ENCODE measurements at regions not wholly inside any gene's neighbourhood (a gene's known extent, or its start where the extent isn't known, plus 50 kb on each side); places are given as distances from the start of the nearest gene placed in this dataset.

- Histone ChIP-seq H3K4me2 (ENCODE audit: low read length) (no peak overlapping the region), H3K27me3 (ENCODE audit: control insufficient read depth, low read length) (no peaks in the 10 kb centered on the region), H3K36me3 (ENCODE audit: control insufficient read depth, low read length) (no peaks in the 10 kb centered on the region), H3K9me3 (ENCODE audit: control insufficient read depth, insufficient read depth, low read length) (no peaks in the 10 kb centered on the region), H3K9me2 (replicated peaks; ENCODE audit: control insufficient read depth, low read length) (no peaks in the 10 kb centered on the region), H3F3A (ENCODE audit: control insufficient read depth, insufficient read depth) (no peaks in the 10 kb centered on the region), H3K27ac (ENCODE audit: low read depth, low read length) (no peak overlapping the region), H3K4me1 (ENCODE audit: control insufficient read depth, low read length) (no peaks in the 10 kb centered on the region), H4K20me1 (ENCODE audit: control insufficient read depth, insufficient read depth, low read depth, low read length) (no peaks in the 10 kb centered on the region), H3K79me2 (ENCODE audit: control insufficient read depth, low read length) (no peaks in the 10 kb centered on the region), H3K4me3 (ENCODE audit: low read length) (no peak overlapping the region)
- no peak for TF ChIP-seq EZH2phosphoT487 (IDR thresholded peaks at IDR 0.05; ENCODE audit: borderline replicate concordance, low read length)
- TF ChIP-seq CTCF (IDR thresholded peaks at IDR 0.05; ENCODE audit: low read depth, low read length, poor library complexity, severe bottlenecking): no peak
These were observed 171.2 kb upstream of the ACTBL2 start for GRCh38 chr5:57653636-57654290.

GRCh38 chr5:57651127-57651526 lies 168.5 kb upstream of the ACTBL2 start:
- H3K9me2 ChIP-seq (replicated peaks; ENCODE audit: control insufficient read depth, low read length): no peaks in the 10 kb centered on the region
- H4K20me1 ChIP-seq (ENCODE audit: control insufficient read depth, insufficient read depth, low read depth, low read length): no peaks in the 10 kb centered on the region
- TF ChIP-seq CTCF (IDR thresholded peaks at IDR 0.05; ENCODE audit: low read depth, low read length, poor library complexity, severe bottlenecking) (no peak), EZH2phosphoT487 (IDR thresholded peaks at IDR 0.05; ENCODE audit: borderline replicate concordance, low read length) (no peak)
- no peaks in the 10 kb centered on the region for H3K79me2 ChIP-seq (ENCODE audit: control insufficient read depth, low read length)
- no peaks in the 10 kb centered on the region for H3F3A ChIP-seq (ENCODE audit: control insufficient read depth, insufficient read depth)
- H3K9me3 ChIP-seq (ENCODE audit: control insufficient read depth, insufficient read depth, low read length): no peaks in the 10 kb centered on the region
- no peaks in the 10 kb centered on the region for H3K27me3 ChIP-seq (ENCODE audit: control insufficient read depth, low read length)
- H3K36me3 ChIP-seq (ENCODE audit: control insufficient read depth, low read length): no peaks in the 10 kb centered on the region
- no peak overlapping the region for H3K4me2 ChIP-seq (ENCODE audit: low read length)
- no peak overlapping the region for H3K4me3 ChIP-seq (ENCODE audit: low read length)
- no peaks in the 10 kb centered on the region for H3K4me1 ChIP-seq (ENCODE audit: control insufficient read depth, low read length)
- H3K27ac ChIP-seq (ENCODE audit: low read depth, low read length): no peak overlapping the region

GRCh38 chr5:57650360-57651069 lies 167.9 kb upstream of the ACTBL2 start:
- no peak overlapping the region for H3K4me3 ChIP-seq (ENCODE audit: low read length)
- no peak overlapping the region for H3K27ac ChIP-seq (ENCODE audit: low read depth, low read length)
- H3K27me3 ChIP-seq (ENCODE audit: control insufficient read depth, low read length): no peaks in the 10 kb centered on the region
- no peaks in the 10 kb centered on the region for H3F3A ChIP-seq (ENCODE audit: control insufficient read depth, insufficient read depth)
- H3K9me3 ChIP-seq (ENCODE audit: control insufficient read depth, insufficient read depth, low read length): no peaks in the 10 kb centered on the region
- H3K4me2 ChIP-seq (ENCODE audit: low read length): no peak overlapping the region
- no peaks in the 10 kb centered on the region for H4K20me1 ChIP-seq (ENCODE audit: control insufficient read depth, insufficient read depth, low read depth, low read length)
- H3K36me3 ChIP-seq (ENCODE audit: control insufficient read depth, low read length): no peaks in the 10 kb centered on the region
- TF ChIP-seq CTCF (IDR thresholded peaks at IDR 0.05; ENCODE audit: low read depth, low read length, poor library complexity, severe bottlenecking): peak; percentile 83
- TF ChIP-seq EZH2phosphoT487 (IDR thresholded peaks at IDR 0.05; ENCODE audit: borderline replicate concordance, low read length): no peak
- no peaks in the 10 kb centered on the region for H3K4me1 ChIP-seq (ENCODE audit: control insufficient read depth, low read length)
- H3K9me2 ChIP-seq (replicated peaks; ENCODE audit: control insufficient read depth, low read length): no peaks in the 10 kb centered on the region
- no peaks in the 10 kb centered on the region for H3K79me2 ChIP-seq (ENCODE audit: control insufficient read depth, low read length)

All from DOHH2 (cell line).